Fibroblast of the aortic adventitia (primary cell): ENCODE measurements at regions not wholly inside any gene's neighbourhood (a gene's known extent, or its start where the extent isn't known, plus 50 kb on each side); places are given as distances from the start of the nearest gene placed in this dataset.

Source experiments
- DNase-seq: peaks from one replicate; pipeline ENCODE4 v3.0.0-alpha.2; 2010; ENCODE audit warnings: low read depth
- H3K4me3 ChIP-seq: 2 replicates; pipeline ENCODE4 v1.5.1; 2011; ENCODE audit warnings: low read depth, mild to moderate bottlenecking, control low read depth, low read length, moderate library complexity
- CTCF ChIP-seq: IDR thresholded peaks from 2 replicates; pipeline ENCODE4 v1.5.1; 2011; ENCODE audit warnings: mild to moderate bottlenecking, low read length, control low read depth, inconsistent platforms; ENCODE audit not compliant: insufficient read depth

- DNase-seq, result no peak
- H3K4me3 ChIP-seq, result no peak overlapping the region
- no peak for TF ChIP-seq CTCF
Measured at GRCh38 chr1:30092051-30092858, 631.1 kb downstream of the MATN1 start.

DNA sequence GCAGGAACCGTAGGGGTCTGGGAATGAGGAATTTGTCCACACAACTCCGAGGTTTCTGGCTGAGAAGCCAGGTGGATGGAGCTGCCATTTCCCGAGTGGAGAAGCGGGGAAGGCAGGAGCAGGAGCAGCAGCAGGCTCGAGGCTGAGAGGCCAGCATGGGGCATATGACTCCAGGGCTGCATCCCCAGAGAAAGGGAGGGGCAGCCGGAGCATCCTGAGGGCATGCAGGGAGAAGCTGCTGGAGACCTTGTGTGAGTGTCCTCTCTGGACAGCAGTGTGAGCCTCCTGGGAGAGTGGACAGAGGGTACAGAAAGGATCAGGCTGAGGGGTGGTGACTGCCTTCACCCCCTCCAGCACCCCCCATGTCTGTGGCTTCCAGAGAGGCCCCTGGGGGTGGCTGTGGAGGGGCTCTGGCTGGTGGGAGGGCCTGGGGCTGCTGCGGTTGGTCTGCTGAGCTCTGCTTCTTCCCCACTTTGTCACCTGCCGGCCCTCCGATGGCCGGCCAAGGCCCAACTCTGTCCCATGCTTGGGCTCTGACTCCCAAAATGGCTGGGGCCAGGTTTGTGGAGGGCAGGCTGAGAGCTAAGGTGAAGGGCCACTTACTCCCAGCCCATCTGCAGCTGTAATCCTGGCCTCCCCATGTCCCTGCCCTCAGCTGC is 633.1 kb downstream of the MATN1 start:
- no peak overlapping the region for H3K4me3 ChIP-seq
- no peak for TF ChIP-seq CTCF
- DNase-seq, result no peak

DNA sequence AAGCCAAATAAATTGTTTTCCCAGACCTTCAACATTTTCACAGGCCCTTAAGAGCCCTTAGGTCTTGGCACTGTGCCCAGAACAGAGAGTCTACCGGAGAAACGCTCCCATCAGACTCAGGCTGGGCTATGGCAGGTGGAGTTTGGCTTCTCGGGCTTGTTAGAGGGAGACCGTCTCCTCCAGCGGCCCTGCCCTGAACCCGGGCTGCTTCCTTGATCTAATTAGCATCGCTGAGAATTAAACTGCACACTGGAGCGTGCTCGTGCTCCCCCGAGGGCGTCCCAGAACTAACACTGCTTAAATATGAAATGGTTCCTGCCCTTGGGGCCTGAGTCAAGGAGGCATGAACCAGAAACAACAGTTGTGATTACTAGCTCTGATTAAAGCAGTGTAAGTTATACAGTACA is 634.4 kb downstream of the MATN1 start:
- no peak overlapping the region for H3K4me3 ChIP-seq
- DNase-seq, result no peak
- no peak for TF ChIP-seq CTCF

DNA sequence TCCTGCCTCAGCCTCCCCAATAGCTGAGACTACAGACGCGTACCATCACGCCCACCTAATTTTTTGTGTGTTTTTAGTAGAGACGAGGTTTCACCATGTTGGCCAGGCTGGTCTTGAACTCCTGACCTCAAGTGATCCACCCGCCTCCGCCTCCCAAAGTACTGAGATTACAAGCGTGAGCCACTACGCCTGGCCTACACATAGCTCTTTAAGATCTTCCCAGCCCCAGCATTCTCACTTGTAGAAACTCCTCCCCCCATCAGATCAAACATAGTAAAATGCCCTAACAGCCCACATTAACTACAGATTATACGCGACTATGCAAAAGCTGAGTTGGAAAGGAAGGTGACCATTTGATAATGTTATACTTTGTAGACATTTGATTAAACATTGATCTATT is 634.8 kb downstream of the MATN1 start:
- TF ChIP-seq CTCF, result no peak
- no peak overlapping the region for H3K4me3 ChIP-seq
- no peak for DNase-seq

GRCh38 chr1:30087465-30087864 is 635.9 kb downstream of the MATN1 start:
- TF ChIP-seq CTCF, result peak; percentile 51
- no peak for DNase-seq
- no peak overlapping the region for H3K4me3 ChIP-seq

GRCh38 chr1:30085811-30086770 is 637.3 kb downstream of the MATN1 start:
- H3K4me3 ChIP-seq, result peak overlapping the region; percentile 39
- peak; percentile 53 for DNase-seq
- peak; percentile 60 for TF ChIP-seq CTCF
